CD14-positive monocyte (primary cell): ENCODE measurements at regions not wholly inside any gene's neighbourhood (a gene's known extent, or its start where the extent isn't known, plus 50 kb on each side); places are given as distances from the start of the nearest gene placed in this dataset.

Experiments
- DNase-seq, 3 donors: peaks; one replicate each; pipeline ENCODE4 v3.0.0-alpha.2; 2011 to 2022
- H2AFZ ChIP-seq: 2 replicates; pipeline ENCODE4 v1.6.0; 2012; ENCODE audit warnings: mild to moderate bottlenecking, low read depth, low read length, inconsistent platforms; ENCODE audit not compliant: insufficient read depth, poor library complexity, severe bottlenecking
- H3K27ac ChIP-seq, 2 donors: 1 replicate in 1 of 2; 2 replicates in 1 of 2; pipeline ENCODE4 v1.5.1; 2012 to 2013; ENCODE audit warnings: low read length in 2 of 2, control low read depth in 1 of 2, inconsistent platforms in 1 of 2, low read depth in 1 of 2, mild to moderate bottlenecking in 1 of 2
- H3K27me3 ChIP-seq, 2 donors: one replicate each; pipeline versions ENCODE4 v1.6.0 to v1.6.1; 2011 to 2013; ENCODE audit warnings: low read length in 2 of 2; ENCODE audit not compliant: control insufficient read depth in 2 of 2, insufficient read depth in 2 of 2
- H3K36me3 ChIP-seq, 2 donors: replicated peaks in 1 of 2; 1 replicate in 1 of 2; 2 replicates in 1 of 2; pipeline versions ENCODE4 v1.5.1 to v1.6.1; 2012 to 2013; ENCODE audit warnings: low read length in 2 of 2, control low read depth in 1 of 2, inconsistent platforms in 1 of 2, mild to moderate bottlenecking in 1 of 2; ENCODE audit not compliant: insufficient read depth in 2 of 2, control insufficient read depth in 1 of 2
- H3K4me1 ChIP-seq, 2 donors: 1 replicate in 1 of 2; 2 replicates in 1 of 2; pipeline versions ENCODE4 v1.5.1 to v1.6.1; 2012 to 2013; ENCODE audit warnings: low read length in 2 of 2, control low read depth in 1 of 2, inconsistent platforms in 1 of 2, mild to moderate bottlenecking in 1 of 2, moderate library complexity in 1 of 2; ENCODE audit not compliant: insufficient read depth in 2 of 2, control insufficient read depth in 1 of 2
- H3K4me2 ChIP-seq: replicated peaks from 2 replicates; pipeline ENCODE3; 2012; ENCODE audit warnings: low read length, moderate library complexity, mild to moderate bottlenecking; ENCODE audit not compliant: poor library complexity, severe bottlenecking; ENCODE audit errors: extremely low read depth
- H3K4me3 ChIP-seq, 3 experiments: fragments of 200-600 bp in 1 of 3; sonication (generic) in 1 of 3; replicated peaks in 1 of 3; 1 replicate in 2 of 3; 2 replicates in 1 of 3; pipeline ENCODE4 v1.5.1; 2011 to 2013; ENCODE audit warnings: low read length in 3 of 3, mild to moderate bottlenecking in 3 of 3, control low read depth in 2 of 3, low read depth in 2 of 3, inconsistent platforms in 1 of 3, moderate library complexity in 1 of 3
- H3K79me2 ChIP-seq: 2 replicates; pipeline ENCODE4 v1.6.0; 2012; ENCODE audit warnings: mild to moderate bottlenecking, control low read depth, inconsistent platforms, low read length, moderate library complexity; ENCODE audit not compliant: insufficient read depth
- H3K9ac ChIP-seq: 2 replicates; pipeline ENCODE4 v1.6.0; 2017; ENCODE audit warnings: low read length, mild to moderate bottlenecking; ENCODE audit not compliant: insufficient read depth, poor library complexity, severe bottlenecking
- H3K9me3 ChIP-seq, 2 donors: replicated peaks in 1 of 2; 1 replicate in 1 of 2; 2 replicates in 1 of 2; pipeline versions ENCODE4 v1.5.1 to v1.6.1; 2012 to 2013; ENCODE audit warnings: low read length in 2 of 2, control low read depth in 1 of 2; ENCODE audit not compliant: control insufficient read depth in 1 of 2, insufficient read depth in 1 of 2
- H4K20me1 ChIP-seq: 2 replicates; pipeline ENCODE4 v1.6.0; 2012; ENCODE audit warnings: mild to moderate bottlenecking, low read length, control low read depth, moderate library complexity; ENCODE audit not compliant: insufficient read depth
- H3K27ac Mint-ChIP-seq, 7 donors: one replicate each; pipeline ENCODE4 v1.8.0; 2020; ENCODE audit warnings: mild to moderate bottlenecking in 7 of 7, mixed read lengths in 7 of 7, moderate library complexity in 6 of 7, inconsistent platforms in 2 of 7
- H3K27me3 Mint-ChIP-seq, 3 donors: one replicate each; pipeline ENCODE4 v1.8.0; 2021 to 2022; ENCODE audit warnings: low read depth in 3 of 3, mild to moderate bottlenecking in 3 of 3, mixed read lengths in 3 of 3, moderate library complexity in 3 of 3, inconsistent platforms in 1 of 3
- H3K36me3 Mint-ChIP-seq, 2 donors: one replicate each; pipeline ENCODE4 v1.8.0; 2020; ENCODE audit warnings: mixed read lengths in 2 of 2, inconsistent platforms in 1 of 2, mild to moderate bottlenecking in 1 of 2
- H3K4me1 Mint-ChIP-seq: one replicate; pipeline ENCODE4 v1.8.0; 2020; ENCODE audit warnings: mild to moderate bottlenecking, mixed read lengths
- H3K4me3 Mint-ChIP-seq, 2 donors: one replicate each; pipeline ENCODE4 v1.8.0; 2020; ENCODE audit warnings: mild to moderate bottlenecking in 2 of 2, mixed read lengths in 2 of 2, moderate library complexity in 1 of 2
- H3K9me3 Mint-ChIP-seq, 7 donors: one replicate each; pipeline ENCODE4 v1.8.0; 2020 to 2022; ENCODE audit warnings: mixed read lengths in 7 of 7, mild to moderate bottlenecking in 6 of 7, moderate library complexity in 6 of 7, inconsistent platforms in 2 of 7
- WGBS: methylation state at CpG from one replicate; pipeline ENCODE4 v1.1.5; 2013; ENCODE audit warnings: missing lambda C conversion rate; ENCODE audit not compliant: insufficient coverage; 5-methylcytosine and 5-hydroxymethylcytosine counted together
- intact Hi-C, 2 donors: fragments of 100-400 bp; cut with micrococcal nuclease; formaldehyde crosslinking; loops; one replicate each; pipeline versions ENCODE4 v1.15.0 to v1.15.1; 2023
- TF ChIP-seq, protein P1 (sequence below): fragments of 200-600 bp; IDR thresholded peaks from one replicate; pipeline ENCODE4 v1.8.0; 2022; ENCODE audit warnings: antibody characterized with exemption, mild to moderate bottlenecking

DNA sequence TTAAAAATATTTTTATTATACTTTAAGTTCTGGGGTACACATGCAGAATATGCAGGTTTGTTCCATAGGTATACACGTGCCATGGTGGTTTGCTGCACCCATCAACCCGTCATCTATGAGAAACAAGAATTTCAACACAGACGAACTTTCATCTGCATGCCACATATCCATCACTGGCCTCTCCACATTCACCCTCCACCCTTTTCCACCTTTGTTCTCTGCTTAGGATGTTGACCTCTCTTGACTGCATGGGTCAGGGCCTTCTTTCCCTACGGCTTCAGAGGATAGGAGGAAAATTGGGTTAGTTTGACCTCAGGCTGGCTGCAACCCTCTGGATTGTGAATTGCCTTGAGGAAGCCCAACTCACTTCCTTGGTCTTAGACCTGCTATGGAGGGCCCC lies 260.9 kb downstream of the MREG start:
- TF ChIP-seq, protein P1, sequence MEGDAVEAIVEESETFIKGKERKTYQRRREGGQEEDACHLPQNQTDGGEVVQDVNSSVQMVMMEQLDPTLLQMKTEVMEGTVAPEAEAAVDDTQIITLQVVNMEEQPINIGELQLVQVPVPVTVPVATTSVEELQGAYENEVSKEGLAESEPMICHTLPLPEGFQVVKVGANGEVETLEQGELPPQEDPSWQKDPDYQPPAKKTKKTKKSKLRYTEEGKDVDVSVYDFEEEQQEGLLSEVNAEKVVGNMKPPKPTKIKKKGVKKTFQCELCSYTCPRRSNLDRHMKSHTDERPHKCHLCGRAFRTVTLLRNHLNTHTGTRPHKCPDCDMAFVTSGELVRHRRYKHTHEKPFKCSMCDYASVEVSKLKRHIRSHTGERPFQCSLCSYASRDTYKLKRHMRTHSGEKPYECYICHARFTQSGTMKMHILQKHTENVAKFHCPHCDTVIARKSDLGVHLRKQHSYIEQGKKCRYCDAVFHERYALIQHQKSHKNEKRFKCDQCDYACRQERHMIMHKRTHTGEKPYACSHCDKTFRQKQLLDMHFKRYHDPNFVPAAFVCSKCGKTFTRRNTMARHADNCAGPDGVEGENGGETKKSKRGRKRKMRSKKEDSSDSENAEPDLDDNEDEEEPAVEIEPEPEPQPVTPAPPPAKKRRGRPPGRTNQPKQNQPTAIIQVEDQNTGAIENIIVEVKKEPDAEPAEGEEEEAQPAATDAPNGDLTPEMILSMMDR, result no peak
- intact Hi-C loops, result loop anchor here in 1 of 2 donors (5.0 kb wide), 2 partner anchors 40 to 70 kb away; no protein-coding TSS in a partner anchor
- no peak overlapping the region for H2AFZ ChIP-seq
- H3K27me3 Mint-ChIP-seq, result peaks cover 0 to 24% (median 13%) of the 10 kb centered on the region in 3 donors
- DNase-seq, result no peak
- no peaks in the 10 kb centered on the region for H3K79me2 ChIP-seq
- H3K4me1 ChIP-seq, result peaks cover 50 to 56% of the 10 kb centered on the region in 2 donors
- peaks cover 0 to 5% (median 2%) of the 10 kb centered on the region in 7 donors for H3K9me3 Mint-ChIP-seq
- H3K9ac ChIP-seq, result no peak overlapping the region
- no peaks in the 10 kb centered on the region for H3K36me3 ChIP-seq
- peaks cover 63% of the 10 kb centered on the region for H3K4me1 Mint-ChIP-seq
- peak overlapping the region in 2 of 7 donors; percentile 5 to 44 for H3K27ac Mint-ChIP-seq
- H3K27me3 ChIP-seq, result no peaks in the 10 kb centered on the region
- no peak overlapping the region for H3K4me2 ChIP-seq
- no peak overlapping the region for H3K4me3 Mint-ChIP-seq
- WGBS, result 100% methylated on average over 2 of the region's 4 CpGs
- no peak overlapping the region for H3K4me3 ChIP-seq
- no peaks in the 10 kb centered on the region for H3K9me3 ChIP-seq
- peaks cover 11 to 12% of the 10 kb centered on the region in 2 donors for H3K36me3 Mint-ChIP-seq
- no peaks in the 10 kb centered on the region for H4K20me1 ChIP-seq
- H3K27ac ChIP-seq, result no peak overlapping the region

DNA sequence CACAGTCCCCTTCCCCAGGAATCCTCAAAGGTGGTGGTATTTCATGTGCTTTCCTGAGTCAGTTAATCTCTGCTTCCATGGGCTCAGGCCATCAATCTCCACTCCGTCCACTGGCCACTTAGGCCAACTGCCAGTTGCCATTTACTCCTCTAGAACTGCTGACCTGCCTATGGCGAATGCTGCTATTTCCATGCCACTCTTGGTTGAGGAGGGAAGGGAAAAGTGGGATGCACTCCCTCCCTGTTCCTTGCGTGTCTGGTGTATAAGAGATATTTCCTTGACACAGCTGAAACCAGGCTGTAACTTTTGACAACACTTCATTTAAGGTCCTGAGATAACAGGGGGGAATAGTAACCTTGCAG lies 261.5 kb downstream of the MREG start:
- intact Hi-C loops, result loop anchor here in 1 of 2 donors (5.0 kb wide), 2 partner anchors 40 to 70 kb away; no protein-coding TSS in a partner anchor
- Histone ChIP-seq H3K9me3 (no peaks in the 10 kb centered on the region), H3K4me3 (no peak overlapping the region), H3K4me1 (peaks cover 55 to 61% of the 10 kb centered on the region in 2 donors), H4K20me1 (no peaks in the 10 kb centered on the region), H3K79me2 (no peaks in the 10 kb centered on the region), H3K36me3 (no peaks in the 10 kb centered on the region), H3K4me2 (no peak overlapping the region), H2AFZ (no peak overlapping the region), H3K9ac (no peak overlapping the region), H3K27ac (no peak overlapping the region), H3K27me3 (no peaks in the 10 kb centered on the region)
- Mint-ChIP-seq H3K9me3 (peaks cover 0 to 5% (median 2%) of the 10 kb centered on the region in 7 donors), H3K4me1 (peaks cover 69% of the 10 kb centered on the region), H3K36me3 (peaks cover 11 to 12% of the 10 kb centered on the region in 2 donors), H3K27ac (peak overlapping the region in 3 of 7 donors; percentile 19 to 97 (median 59)), H3K4me3 (no peak overlapping the region), H3K27me3 (peaks cover 0 to 24% (median 13%) of the 10 kb centered on the region in 3 donors)
- TF ChIP-seq, protein P1, result no peak
- no peak for DNase-seq
- no CpG with 5 or more reads among the region's 3 CpGs for WGBS
